ENCODE measurements at regions not wholly inside any gene's neighbourhood (a gene's known extent, or its start where the extent isn't known, plus 50 kb on each side); places are given as distances from the start of the nearest gene placed in this dataset.
A peak's percentile ranks its signal among the peaks of the same experiment; 100 is the strongest.
"Not testable (repeated sequence)": the region's sequence is repeated elsewhere in the genome, so short reads cannot be mapped to it uniquely, and the experiment has no call there.

DNA sequence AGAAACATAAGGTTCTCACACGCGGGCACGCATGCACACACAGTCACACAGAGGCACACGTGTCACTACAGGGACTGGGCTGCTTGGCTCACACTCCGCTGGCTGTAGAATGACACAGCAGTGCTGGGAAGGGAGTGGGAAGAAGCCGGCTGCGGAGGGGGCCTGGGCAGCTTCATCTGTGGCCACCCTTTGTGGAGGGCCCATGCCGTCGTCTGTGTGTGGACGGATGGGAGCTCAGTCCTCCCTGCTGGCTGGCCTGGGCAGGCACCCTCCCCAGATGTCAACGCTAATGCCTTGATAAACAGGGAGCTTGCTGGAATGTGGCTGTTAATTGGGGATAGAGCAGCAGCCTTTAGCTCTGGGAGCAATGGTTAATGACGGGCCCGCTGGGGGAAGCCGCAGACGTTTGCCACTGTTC lies 621.1 kb downstream of the BCOR start:
- DNase-seq (ENCODE audit: missing footprints) (peak; percentile 68), ATAC-seq (peak; percentile 42)
- intact Hi-C loops (cut with DNase I), result loop anchor here (5.0 kb wide), 1 partner anchor 41 kb away; no protein-coding TSS in a partner anchor

DNA sequence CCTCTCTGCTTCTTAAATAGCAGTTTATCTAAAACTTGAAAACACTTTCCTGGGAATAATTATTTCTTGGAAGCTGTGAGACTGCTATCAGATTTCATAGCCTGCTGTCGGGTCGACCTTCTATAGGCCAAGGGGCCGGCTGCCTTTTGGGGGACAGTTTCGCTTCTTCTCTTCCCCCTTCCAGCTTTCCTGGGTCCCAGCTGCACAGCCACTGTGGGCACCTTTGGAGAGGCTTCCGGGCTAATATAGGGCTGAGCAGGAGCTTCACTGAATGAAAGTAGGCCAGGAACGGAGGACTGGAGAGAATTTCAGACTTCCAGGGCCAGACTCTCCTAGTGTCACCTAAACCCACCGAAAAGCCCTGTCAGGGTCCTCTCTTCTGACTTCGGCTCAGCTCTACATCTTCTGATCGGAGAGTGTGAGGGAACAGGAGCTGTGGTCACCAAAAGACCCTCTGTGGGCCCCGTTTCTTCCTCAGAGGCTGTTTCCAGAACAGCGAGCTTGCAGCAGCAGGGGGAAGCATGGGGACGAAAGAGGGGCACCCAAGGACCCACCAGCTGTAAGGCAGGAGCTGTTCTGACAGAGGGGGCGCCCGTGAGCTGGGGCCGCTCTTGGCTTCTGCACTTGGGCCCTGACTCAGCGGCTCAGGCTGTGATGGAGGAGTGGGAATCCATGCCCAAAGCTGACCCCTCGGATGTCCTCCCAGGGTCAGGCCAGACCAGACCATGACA lies 620.6 kb downstream of the BCOR start:
- intact Hi-C loops (cut with DNase I), result loop anchor here (5.0 kb wide), 1 partner anchor 40 kb away; no protein-coding TSS in a partner anchor
- ATAC-seq (no peak), DNase-seq (ENCODE audit: missing footprints) (no peak)

DNA sequence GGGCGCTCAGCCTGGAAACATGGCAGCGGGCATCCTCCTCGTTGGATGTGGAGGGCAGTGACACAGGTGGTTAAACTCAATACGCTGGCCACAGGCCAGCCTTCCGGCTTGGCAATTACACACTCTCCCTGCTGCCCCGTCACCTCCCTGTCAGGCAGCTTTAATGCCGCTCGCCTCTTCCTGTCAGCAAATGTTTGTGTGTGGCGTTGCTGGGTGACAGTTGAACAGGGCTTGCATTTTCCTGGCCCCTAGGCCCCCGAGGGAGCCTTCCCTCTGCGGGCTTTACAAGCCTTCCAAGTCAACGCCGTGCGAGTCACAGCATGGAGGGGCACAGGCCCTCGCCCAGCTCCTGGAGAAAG lies 620.0 kb downstream of the BCOR start:
- DNase-seq (ENCODE audit: missing footprints), result peak; percentile 92
- intact Hi-C loops (cut with DNase I), result loop anchor here (5.0 kb wide), 1 partner anchor 40 kb away; no protein-coding TSS in a partner anchor
- peak; percentile 87 for ATAC-seq

DNA sequence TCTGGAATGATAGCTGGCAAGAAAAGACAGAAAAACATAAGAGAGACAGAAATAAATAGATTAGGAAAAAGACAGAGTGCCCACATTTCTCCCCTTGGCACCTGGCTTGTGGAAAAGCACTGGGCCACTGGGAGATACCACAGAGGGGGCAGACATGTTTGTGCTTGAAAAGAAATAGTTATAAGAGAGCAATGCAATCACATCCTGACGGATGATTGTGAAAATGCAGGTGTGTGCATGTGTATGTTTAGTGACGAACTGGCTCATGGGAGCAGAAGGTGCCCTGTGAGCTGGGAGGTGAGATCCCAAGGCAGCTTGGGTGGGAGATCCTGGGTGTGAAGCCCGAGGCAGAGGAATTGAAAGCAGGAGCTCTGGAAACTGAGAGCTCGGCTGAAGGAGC lies 617.9 kb downstream of the BCOR start:
- no peak for ATAC-seq
- intact Hi-C loops (cut with DNase I), result loop anchor here (5.0 kb wide), 1 partner anchor 37 kb away; no protein-coding TSS in a partner anchor
- DNase-seq (ENCODE audit: missing footprints), result no peak

DNA sequence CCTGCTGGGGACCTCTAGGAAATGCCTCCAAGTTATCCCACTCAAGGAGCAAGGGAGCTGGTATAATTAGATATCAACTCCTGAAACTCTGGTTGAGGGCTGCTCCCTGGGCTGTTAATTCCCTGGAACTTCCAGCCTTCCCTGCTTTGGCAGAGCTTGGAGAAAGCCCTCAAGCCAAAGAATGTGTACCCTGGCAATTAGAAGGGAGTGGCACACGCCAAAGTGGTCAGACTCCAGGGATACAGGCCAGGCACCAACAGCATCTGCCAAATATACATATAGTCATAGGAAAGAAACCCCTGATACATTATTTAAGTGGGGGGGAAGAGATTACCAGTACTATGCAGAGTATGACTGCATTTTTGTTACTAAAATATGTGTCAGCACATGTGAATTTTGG lies 616.8 kb downstream of the BCOR start:
- ATAC-seq, result no peak
- intact Hi-C loops (cut with DNase I), result no loop called here

DNA sequence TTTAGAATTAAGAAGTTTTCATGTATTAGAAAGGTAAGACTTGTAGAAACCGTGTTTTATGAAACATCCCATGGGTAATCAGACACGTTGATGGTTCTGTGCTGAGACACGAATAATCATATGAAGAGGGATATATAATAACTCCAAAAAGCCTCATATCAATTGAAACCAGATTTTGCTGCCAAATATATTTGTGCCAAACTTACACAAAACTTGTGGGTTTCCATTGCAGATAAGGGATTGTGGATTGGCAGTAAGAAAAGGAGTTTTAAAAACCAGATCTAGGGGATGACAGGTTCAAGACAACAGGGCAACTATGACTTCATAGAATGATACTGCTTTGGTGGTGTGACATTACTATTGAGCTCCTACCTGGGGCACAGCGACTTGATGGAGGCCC lies 616.1 kb downstream of the BCOR start:
- intact Hi-C loops (cut with DNase I), result no loop called here
- ATAC-seq (no peak), DNase-seq (ENCODE audit: missing footprints) (no peak)

More for the DNA sequence above, 616.8 kb downstream of the BCOR start:
- DNase-seq (ENCODE audit: missing footprints), result no peak

DNA sequence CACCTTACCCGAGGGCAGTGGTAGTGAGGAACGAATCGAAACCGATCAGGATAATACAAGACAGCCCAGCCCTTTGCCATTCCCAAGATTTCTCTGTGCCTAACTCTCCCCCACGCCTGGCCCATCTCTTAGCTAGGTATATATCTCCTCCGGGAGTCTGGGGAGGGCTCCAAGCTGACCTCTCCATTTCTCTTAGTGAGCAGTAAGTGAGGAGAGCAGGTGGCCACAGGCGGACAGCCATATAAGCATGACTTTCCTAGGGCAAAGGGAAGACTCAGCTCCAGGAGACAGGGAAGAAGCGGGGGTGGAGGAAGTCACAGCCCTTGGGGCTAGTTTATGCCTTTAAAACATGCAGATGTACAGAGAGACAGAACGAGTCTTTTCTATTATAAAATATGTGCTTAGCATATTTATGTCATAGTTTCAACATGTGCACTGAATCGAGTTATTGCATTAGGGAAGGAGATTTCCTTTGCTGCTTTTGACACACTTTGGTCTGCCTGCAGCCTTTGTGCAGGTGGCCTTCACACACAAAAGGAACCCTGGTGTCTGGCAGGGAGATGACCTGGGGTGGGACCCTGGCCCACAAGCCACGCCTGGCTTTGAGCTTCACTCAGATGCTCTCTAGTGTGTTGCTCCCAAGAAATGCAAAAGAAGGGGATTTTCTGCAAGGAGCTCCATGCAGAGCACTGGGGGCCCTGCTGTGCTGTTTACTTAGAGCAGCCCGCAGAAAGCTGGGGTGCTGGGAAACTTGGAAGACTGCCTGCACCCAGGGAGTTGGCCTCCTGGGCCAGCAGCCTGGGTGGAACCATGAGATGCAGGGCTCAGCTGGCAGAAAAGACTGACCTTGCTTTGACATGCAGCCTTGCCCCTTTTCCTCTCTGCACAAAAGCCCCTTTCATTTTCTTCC lies 613.3 kb downstream of the BCOR start:
- intact Hi-C loops (cut with DNase I), result no loop called here
- no peak for ATAC-seq

DNA sequence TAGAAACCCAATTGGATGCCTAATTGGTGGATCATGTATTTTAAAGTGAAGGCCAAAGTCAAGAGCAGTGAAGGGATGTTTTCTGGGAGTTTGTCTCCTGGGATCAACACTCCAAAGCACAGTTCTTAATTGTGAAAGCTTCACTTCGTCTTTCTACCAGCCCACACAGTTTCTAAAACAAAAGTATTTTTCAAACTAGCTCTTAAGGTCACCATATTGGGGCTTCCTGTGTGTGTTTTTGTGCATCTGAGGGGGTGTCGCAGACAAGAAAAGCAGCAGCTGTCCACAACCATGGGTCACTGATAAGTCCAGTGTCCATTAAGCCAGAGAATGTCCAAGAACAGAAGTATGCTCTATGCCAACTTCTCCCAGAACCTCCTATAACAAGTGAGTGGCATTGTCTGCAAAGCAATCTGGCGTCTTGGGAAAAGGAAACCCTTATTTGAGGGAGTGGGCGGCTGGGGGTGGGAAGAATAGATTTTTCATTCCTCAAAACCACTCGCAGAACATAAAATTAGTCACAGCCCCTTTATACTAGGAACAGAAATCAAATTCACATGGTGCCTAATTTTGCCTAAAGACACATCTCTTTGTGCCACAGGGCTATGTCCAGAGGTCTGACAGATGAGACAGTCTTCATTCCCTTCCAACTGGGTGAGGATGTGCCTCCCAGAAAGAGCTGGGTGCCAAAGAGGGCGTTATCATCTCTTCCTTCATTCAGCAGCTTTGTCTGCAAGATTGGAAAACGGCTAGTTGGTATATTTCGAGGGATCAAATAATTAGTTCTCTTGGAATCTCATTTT lies 610.4 kb downstream of the BCOR start:
- intact Hi-C loops (cut with DNase I), result no loop called here
- DNase-seq (ENCODE audit: missing footprints) (no peak), ATAC-seq (no peak)

More for the DNA sequence above, 613.3 kb downstream of the BCOR start:
- DNase-seq (ENCODE audit: missing footprints), result no peak

DNA sequence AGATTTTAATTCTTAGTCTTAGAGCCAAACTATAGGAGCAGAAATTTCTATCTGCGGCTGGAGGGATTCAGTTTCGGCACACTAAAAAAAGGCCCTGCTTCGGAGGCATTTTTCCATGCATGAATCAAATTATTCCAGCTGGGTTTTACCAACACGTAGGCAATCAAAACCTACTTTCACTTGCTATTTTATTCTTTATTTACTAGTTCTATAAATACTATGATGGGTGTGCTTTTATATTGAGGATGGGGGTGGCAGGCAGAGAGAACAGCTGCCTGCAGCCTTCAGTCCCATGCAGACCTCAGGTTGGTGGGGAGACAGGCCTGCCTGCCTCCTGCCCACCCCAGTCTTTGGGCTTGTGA lies 609.8 kb downstream of the BCOR start:
- intact Hi-C loops (cut with DNase I), result no loop called here
- DNase-seq (ENCODE audit: missing footprints) (no peak), ATAC-seq (no peak)

DNA sequence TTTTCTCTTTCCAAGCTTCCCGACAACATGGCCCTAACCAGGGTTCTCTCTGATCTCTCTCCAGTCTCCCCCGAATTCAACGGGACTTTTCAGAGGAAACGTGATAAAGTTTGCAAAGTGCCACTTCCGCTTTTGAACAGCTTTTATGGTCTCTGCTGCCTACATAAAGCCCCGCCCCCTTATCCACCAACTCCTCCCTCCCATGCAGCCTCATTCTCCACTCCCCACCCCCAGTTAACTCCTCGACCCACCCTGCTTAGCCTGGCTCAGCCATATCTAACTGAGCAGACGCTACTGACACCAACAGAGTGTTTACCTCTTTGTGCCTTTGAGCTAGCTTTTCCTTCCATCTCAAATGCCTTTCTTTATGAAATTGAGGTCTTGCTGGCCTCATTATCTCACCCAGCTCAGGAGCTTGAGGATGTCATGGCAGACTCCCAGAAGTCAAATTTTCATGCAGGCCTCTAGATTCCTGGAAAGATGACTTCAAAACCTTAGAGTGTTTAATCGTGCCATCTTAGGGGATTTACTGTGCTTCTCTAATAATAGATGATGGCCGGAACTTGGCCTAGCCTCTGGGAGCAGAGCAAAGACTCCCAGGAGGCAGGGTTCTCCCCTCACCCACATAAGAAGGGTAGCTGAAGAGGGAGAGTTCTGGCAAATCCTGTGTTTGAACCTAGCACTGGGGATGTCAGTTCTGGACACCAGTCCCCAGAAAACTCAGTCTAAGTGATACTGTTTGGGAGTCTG lies 606.0 kb downstream of the BCOR start:
- ATAC-seq (no peak), DNase-seq (ENCODE audit: missing footprints) (no peak)
- intact Hi-C loops (cut with DNase I), result no loop called here

DNA sequence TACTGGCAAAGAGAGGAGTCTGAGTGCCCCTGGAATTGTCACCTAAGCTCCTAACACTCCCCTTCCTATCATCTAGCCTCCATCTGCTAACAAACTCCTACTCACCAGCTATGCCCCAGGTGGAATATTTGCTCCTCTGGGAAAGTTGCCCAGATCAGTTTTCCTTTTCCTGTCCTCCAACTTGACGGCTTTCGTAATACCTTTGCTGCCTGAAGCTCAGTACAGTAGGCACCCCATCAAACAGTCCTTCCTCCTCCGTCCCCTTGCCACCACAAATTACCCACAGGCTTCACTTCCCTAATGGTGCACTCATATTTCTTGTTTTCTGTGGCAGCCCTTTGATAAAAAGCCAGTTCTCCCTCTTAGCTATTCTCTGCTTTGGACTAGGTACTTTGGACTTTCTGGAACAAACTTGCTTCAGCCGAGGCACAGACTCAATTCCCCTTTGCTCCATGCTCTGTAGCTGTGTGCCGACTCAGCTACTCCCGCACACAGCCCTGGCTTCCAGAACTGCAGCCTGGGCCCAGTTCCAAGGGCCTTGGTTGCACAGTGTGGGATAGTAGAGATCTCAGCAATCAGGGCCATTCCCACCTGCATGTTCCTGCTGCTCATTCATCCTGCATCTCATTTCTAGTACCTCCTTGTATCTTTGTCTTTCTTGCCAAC lies 605.1 kb downstream of the BCOR start:
- ATAC-seq, result peak; percentile 48
- DNase-seq (ENCODE audit: missing footprints), result no peak

DNA sequence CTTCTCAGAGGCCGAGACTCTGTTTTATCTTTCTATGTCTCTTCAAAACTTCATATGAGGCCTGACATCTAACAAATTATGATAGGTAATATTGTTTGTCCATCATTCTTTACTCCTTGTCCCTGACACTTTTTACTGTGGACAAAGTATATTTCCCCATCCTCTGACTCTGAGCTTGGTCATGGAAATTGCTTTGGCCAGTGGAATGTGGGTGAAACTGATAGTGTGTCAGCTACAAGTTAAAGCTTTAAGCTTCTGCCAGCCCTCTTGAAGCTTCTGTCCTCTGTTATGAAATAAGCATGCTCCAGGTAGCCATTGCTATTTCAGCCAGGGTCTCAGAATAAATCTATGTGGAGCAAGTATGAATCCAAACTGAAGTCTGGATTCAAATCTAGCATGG lies 604.6 kb downstream of the BCOR start:
- DNase-seq (ENCODE audit: missing footprints) (no peak), ATAC-seq (no peak)
- intact Hi-C loops (cut with DNase I), result no loop called here

More for the DNA sequence above, 605.1 kb downstream of the BCOR start:
- intact Hi-C loops (cut with DNase I), result no loop called here

DNA sequence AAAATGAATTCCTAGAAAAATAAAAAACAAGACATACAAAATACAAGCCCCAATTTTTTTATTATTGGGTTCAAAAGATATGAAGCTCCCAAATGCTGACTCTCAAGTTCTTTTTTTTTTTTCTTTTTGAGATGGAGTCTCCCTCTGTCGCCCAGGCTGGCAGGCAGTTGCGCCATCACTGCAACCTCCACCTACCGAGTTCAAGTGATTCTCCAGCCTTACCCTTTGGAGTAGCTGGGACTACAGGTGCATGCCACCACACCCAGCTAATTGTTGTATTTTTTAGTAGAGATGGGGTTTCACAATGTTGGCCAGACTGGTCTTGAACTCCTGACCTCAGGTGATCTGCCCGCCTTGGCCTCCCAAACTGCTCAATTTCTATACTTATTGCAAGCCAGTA lies 600.6 kb downstream of the BCOR start:
- DNase-seq (ENCODE audit: missing footprints); ATAC-seq; intact Hi-C loops (cut with DNase I): not testable (repeated sequence)

DNA sequence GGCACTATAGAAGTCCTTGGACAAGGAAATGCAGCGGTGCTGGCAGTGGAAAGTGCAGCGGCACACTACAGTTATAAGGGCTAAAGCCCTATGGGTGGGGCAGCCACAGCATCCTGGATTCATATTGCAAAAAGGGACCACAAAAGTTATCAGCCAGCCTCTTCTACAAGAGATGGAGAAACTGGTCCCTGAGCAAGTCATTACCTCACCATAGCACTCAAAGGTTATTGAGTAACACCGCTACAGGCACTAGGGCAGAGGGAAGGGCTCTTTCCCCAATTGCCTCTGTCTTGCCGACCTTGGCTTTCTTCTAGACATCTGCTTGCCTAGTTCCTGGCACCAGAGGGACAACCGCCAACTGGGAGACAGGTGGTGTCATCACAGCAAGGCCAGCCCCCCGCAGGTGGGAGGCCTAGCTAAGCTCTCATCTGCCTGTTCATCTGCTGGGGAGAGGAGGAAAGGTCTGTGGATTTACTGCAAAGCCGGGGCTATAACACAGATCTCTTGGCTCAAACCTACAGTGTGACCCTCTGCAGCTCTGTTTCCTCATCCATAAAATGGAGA lies 600.0 kb downstream of the BCOR start:
- ATAC-seq, result no peak
- no peak for DNase-seq (ENCODE audit: missing footprints)
- intact Hi-C loops (cut with DNase I), result no loop called here

DNA sequence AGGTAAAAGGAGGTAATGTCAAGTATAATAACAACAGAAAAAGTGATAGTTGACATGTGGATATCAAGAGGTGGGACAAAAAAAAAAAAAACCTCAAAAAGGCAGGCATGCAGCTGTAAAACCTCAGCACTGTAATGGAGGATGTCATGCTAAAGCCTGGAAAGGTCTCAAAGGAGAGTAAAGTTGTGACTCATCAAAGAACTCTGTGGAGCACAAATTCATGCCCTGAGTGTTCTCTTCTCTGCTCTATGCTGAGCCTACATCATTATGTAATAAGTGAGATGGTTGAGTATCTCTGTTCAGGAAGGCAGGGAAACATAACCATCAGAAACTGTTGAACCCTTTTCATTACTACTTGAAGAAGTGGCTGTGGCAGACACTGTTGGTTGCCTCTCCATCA lies 597.8 kb downstream of the BCOR start:
- DNase-seq (ENCODE audit: missing footprints) (no peak), ATAC-seq (no peak)
- intact Hi-C loops (cut with DNase I), result no loop called here

DNA sequence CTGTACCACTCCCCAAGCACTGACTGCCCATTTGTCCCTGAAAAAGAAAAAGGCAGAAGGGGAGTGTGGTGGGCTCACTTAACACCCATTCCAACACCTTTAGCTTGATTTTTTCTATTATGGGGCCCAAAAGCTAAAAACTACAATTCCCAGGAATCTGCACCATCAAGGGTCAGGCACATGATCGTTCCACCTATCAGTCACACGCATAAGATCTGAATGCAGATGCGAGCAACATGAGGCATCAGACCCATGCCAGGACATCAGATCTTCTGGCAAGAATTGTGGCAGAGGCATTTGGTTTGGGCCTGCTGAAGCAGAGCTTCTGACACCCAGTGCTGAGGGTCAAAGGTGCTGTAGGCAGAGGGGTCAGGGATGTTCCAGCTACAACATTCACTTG lies 595.9 kb downstream of the BCOR start:
- ATAC-seq (no peak), DNase-seq (ENCODE audit: missing footprints) (no peak)
- intact Hi-C loops (cut with DNase I), result no loop called here

DNA sequence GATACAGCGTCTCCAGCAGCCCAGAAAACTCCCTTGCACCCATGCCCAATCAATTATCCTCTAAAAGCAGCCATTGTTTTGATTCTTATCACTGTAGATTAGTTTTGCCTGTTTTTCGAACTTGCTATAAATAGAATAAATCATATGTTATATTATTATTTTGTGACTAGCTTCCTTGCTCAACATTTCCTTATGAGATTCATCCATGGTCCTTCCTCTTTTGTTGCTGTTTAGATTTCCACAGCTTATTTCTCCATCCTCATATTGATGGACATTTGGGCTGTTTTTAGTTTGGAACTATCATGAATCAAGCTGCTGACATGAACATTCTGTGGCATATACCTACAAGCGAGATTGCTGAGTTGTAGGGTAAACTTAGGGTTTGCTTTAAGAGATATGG lies 595.3 kb downstream of the BCOR start:
- ATAC-seq (no peak), DNase-seq (ENCODE audit: missing footprints) (no peak)
- intact Hi-C loops (cut with DNase I), result no loop called here

DNA sequence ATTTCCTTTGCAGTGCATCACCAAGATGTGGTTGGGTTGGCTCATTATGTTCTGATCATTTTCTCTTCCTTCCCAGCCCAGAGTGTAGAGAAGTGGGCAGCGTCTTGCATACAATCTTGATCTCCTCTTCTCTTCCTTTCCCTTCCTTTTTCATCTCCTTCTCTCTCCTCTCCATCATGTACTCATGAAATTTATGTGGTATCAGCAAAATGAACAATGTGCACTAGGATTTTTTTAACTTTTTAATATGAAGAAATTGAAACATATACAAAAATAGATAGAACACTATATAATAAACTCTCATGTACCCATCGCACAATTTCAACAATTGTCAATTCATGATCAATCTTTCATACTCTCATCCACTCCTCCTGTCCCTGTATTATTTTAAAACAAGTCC lies 593.5 kb downstream of the BCOR start:
- intact Hi-C loops (cut with DNase I), result no loop called here
- DNase-seq (ENCODE audit: missing footprints) (no peak), ATAC-seq (no peak)
